IMR-90 (cell line): ENCODE measurements at regions not wholly inside any gene's neighbourhood (a gene's known extent, or its start where the extent isn't known, plus 50 kb on each side); places are given as distances from the start of the nearest gene placed in this dataset.

Experiments
- ATAC-seq: fragments of 200-7000 bp; cut with Tn5 transposase; 2 replicates; pipeline ENCODE4 v1.9.1; 2020; ENCODE audit warnings: low read depth, mild to moderate bottlenecking, moderate library complexity
- BruUV-seq: library from RNA; stranded (reverse); fragments of 400-500 nt; replicated peaks from 2 replicates; lab custom pipeline; 2021; lab: Mats Ljungman, UMichigan
- CTCF ChIA-PET: fragments of 300-600 bp; formaldehyde crosslinking; extraction: SDS; loops from one replicate; lab custom pipeline; 2021; ENCODE audit warnings: antibody characterized with exemption; lab: Yijun Ruan, JAX
- POLR2A ChIA-PET: fragments of 300-600 bp; sonication (Branson Sonifier 250); formaldehyde crosslinking; loops from one replicate; lab custom pipeline; 2022; ENCODE audit warnings: antibody characterized with exemption; ENCODE audit not compliant: unreplicated experiment; lab: Charles Lee
- DNase-seq: peaks from one replicate; pipeline ENCODE4 v3.0.0; 2013
- H2AFZ ChIP-seq: replicated peaks from 2 replicates; pipeline ENCODE3; 2013; ENCODE audit warnings: low read length, mild to moderate bottlenecking; ENCODE audit not compliant: poor library complexity
- H2AK5ac ChIP-seq: 2 replicates; pipeline ENCODE4 v1.6.1; 2013; ENCODE audit warnings: low read depth, low read length, inconsistent platforms
- H2AK9ac ChIP-seq: replicated peaks from 2 replicates; pipeline ENCODE3; 2013; ENCODE audit warnings: mild to moderate bottlenecking, low read depth, low read length, moderate library complexity; ENCODE audit not compliant: poor library complexity
- H2BK120ac ChIP-seq: 2 replicates; pipeline ENCODE4 v1.6.1; 2013; ENCODE audit warnings: low read depth, low read length, inconsistent platforms
- H2BK15ac ChIP-seq: 3 replicates; pipeline ENCODE4 v1.6.1; 2013; ENCODE audit warnings: low read depth, low read length, inconsistent platforms
- H2BK20ac ChIP-seq: 2 replicates; pipeline ENCODE4 v1.6.1; 2013; ENCODE audit warnings: low read depth, mild to moderate bottlenecking, inconsistent platforms, low read length, moderate library complexity
- H2BK5ac ChIP-seq: 2 replicates; pipeline ENCODE4 v1.6.1; 2013; ENCODE audit warnings: mild to moderate bottlenecking, low read depth, low read length, inconsistent platforms; ENCODE audit not compliant: poor library complexity, severe bottlenecking
- H3K14ac ChIP-seq: replicated peaks from 2 replicates; pipeline ENCODE4 v1.6.1; 2013; ENCODE audit warnings: low read depth, low read length, inconsistent platforms
- H3K18ac ChIP-seq: 2 replicates; pipeline ENCODE4 v1.6.1; 2013; ENCODE audit warnings: low read depth, low read length, control low read depth
- H3K23ac ChIP-seq: 2 replicates; pipeline ENCODE4 v1.6.1; 2013; ENCODE audit warnings: low read depth, low read length, inconsistent platforms
- H3K27ac ChIP-seq: 2 replicates; pipeline ENCODE4 v1.5.1; 2013; ENCODE audit warnings: mild to moderate bottlenecking, control low read depth, low read length; ENCODE audit not compliant: insufficient read depth
- H3K27me3 ChIP-seq: 2 replicates; pipeline ENCODE4 v1.6.1; 2013; ENCODE audit warnings: low read length; ENCODE audit not compliant: control insufficient read depth, insufficient read depth
- H3K36me3 ChIP-seq: 2 replicates; pipeline ENCODE4 v1.6.1; 2013; ENCODE audit warnings: low read length, mixed read lengths; ENCODE audit not compliant: control insufficient read depth, insufficient read depth
- H3K4ac ChIP-seq: 2 replicates; pipeline ENCODE4 v1.6.1; 2013; ENCODE audit warnings: low read depth, low read length, inconsistent platforms
- H3K4me1 ChIP-seq: 2 replicates; pipeline ENCODE4 v1.6.1; 2013; ENCODE audit warnings: low read length, mixed read lengths; ENCODE audit not compliant: control insufficient read depth, insufficient read depth
- H3K4me2 ChIP-seq: 2 replicates; pipeline ENCODE4 v1.6.1; 2013; ENCODE audit warnings: low read depth, mild to moderate bottlenecking, control low read depth, low read length, moderate library complexity
- H3K4me3 ChIP-seq: 2 replicates; pipeline ENCODE4 v1.5.1; 2013; ENCODE audit warnings: low read depth, mild to moderate bottlenecking, control low read depth, low read length, moderate library complexity; ENCODE audit not compliant: insufficient read depth
- H3K56ac ChIP-seq: 2 replicates; pipeline ENCODE4 v1.6.1; 2013; ENCODE audit warnings: low read length, inconsistent platforms; ENCODE audit not compliant: insufficient read depth; ENCODE audit errors: extremely low read depth
- H3K79me1 ChIP-seq, 2 experiments: 2 replicates each; pipeline ENCODE4 v1.6.1; 2013; ENCODE audit warnings: low read length in 2 of 2, inconsistent platforms in 1 of 2, low read depth in 1 of 2
- H3K9ac ChIP-seq: 2 replicates; pipeline ENCODE4 v1.6.1; 2013; ENCODE audit warnings: low read depth, low read length, control low read depth
- H3K9me1 ChIP-seq: 2 replicates; pipeline ENCODE4 v1.6.1; 2013; ENCODE audit warnings: low read length, inconsistent platforms; ENCODE audit not compliant: insufficient read depth
- H3K9me3 ChIP-seq: 2 replicates; pipeline ENCODE4 v1.6.1; 2013; ENCODE audit warnings: low read length; ENCODE audit not compliant: control insufficient read depth, insufficient read depth
- H4K20me1 ChIP-seq: 2 replicates; pipeline ENCODE4 v1.6.1; 2013; ENCODE audit warnings: low read length, inconsistent platforms; ENCODE audit not compliant: insufficient read depth
- H4K5ac ChIP-seq: 2 replicates; pipeline ENCODE4 v1.6.1; 2013; ENCODE audit warnings: mild to moderate bottlenecking, low read depth, low read length, control low read depth
- H4K8ac ChIP-seq, 2 experiments: 2 replicates each; pipeline ENCODE4 v1.6.1; 2013; ENCODE audit warnings: low read depth in 2 of 2, low read length in 2 of 2, control low read depth in 1 of 2, inconsistent platforms in 1 of 2
- H4K91ac ChIP-seq: 2 replicates; pipeline ENCODE4 v1.6.1; 2013; ENCODE audit warnings: low read depth, low read length, inconsistent platforms; ENCODE audit not compliant: insufficient read depth
- MXI1 ChIP-seq: IDR thresholded peaks from 2 replicates; pipeline ENCODE4 v1.6.1; 2012; ENCODE audit warnings: low read depth, mild to moderate bottlenecking, low read length, moderate library complexity, borderline replicate concordance
- RAD21 ChIP-seq: IDR thresholded peaks from 2 replicates; pipeline ENCODE4 v1.6.1; 2012; ENCODE audit warnings: low read length, improper control_type of control experiment
- WGBS, 2 experiments: methylation state at CpG; one replicate each; pipeline versions ENCODE4 v1.1.5 to v1.1.7; 2013; ENCODE audit warnings: missing lambda C conversion rate in 2 of 2; ENCODE audit not compliant: insufficient read length in 1 of 2; ENCODE audit errors: extremely low coverage in 2 of 2; 5-methylcytosine and 5-hydroxymethylcytosine counted together
- dilution Hi-C: fragments of 300-500 bp; cut with HindIII; formaldehyde crosslinking; loops from one replicate; pipeline ENCODE4 v1.14.3; 2018; ENCODE audit warnings: low sequenced_read_pairs; ENCODE audit not compliant: unreplicated experiment
- in situ Hi-C: fragments of 300-500 bp; cut with MboI; formaldehyde crosslinking; loops from 3 replicates; pipeline ENCODE4 v1.14.3; 2019; ENCODE audit warnings: low sequenced_read_pairs, inconsistent platforms, mixed read lengths
- intact Hi-C: fragments of 100-400 bp; cut with micrococcal nuclease; formaldehyde crosslinking; loops from 2 replicates; pipeline ENCODE4 v1.10.0; 2022

GRCh38 chr15:95588056-95588455 is 742.4 kb upstream of the NR2F2 start:
- H2BK20ac ChIP-seq: no peak overlapping the region
- no peak overlapping the region for H2BK5ac ChIP-seq
- no peak overlapping the region for H4K8ac ChIP-seq
- no peak overlapping the region for H3K23ac ChIP-seq
- no peak overlapping the region for H3K56ac ChIP-seq
- no peak overlapping the region for H3K4me3 ChIP-seq
- no peak overlapping the region for H2BK15ac ChIP-seq
- H3K18ac ChIP-seq: no peak overlapping the region
- H3K14ac ChIP-seq: no peak overlapping the region
- H4K5ac ChIP-seq: no peak overlapping the region
- in situ Hi-C loops: no loop called here
- H2BK120ac ChIP-seq: no peak overlapping the region
- no peaks in the 10 kb centered on the region for H4K20me1 ChIP-seq
- no peak overlapping the region for H2AK5ac ChIP-seq
- ATAC-seq: no peak
- no peak overlapping the region for H3K9ac ChIP-seq
- dilution Hi-C loops: no loop called here
- H3K27ac ChIP-seq: no peak overlapping the region
- no peak overlapping the region for H2AK9ac ChIP-seq
- no peak overlapping the region for H3K4ac ChIP-seq
- no peaks in the 10 kb centered on the region for H3K27me3 ChIP-seq
- no peak overlapping the region for H4K91ac ChIP-seq
- no peak overlapping the region for H3K4me2 ChIP-seq
- no peaks in the 10 kb centered on the region; the same call in 1 of the 2 replicates for H3K9me1 ChIP-seq
- H2AFZ ChIP-seq: no peak overlapping the region
- POLR2A ChIA-PET: no interaction called here
- BruUV-seq: no TSS peak
- no peaks in the 10 kb centered on the region for H3K79me1 ChIP-seq
- H3K4me1 ChIP-seq: peaks cover 2% of the 10 kb centered on the region; the same call in 1 of the 2 replicates
- no peak for DNase-seq
- intact Hi-C loops: no loop called here
- CTCF ChIA-PET: no interaction called here
- WGBS, 2 experiments: no CpG with 5 or more reads among the region's 2 CpGs
- TF ChIP-seq RAD21 (no peak), MXI1 (no peak)
- no peaks in the 10 kb centered on the region for H3K36me3 ChIP-seq
- H3K9me3 ChIP-seq: no peaks in the 10 kb centered on the region
